Glutamatergic neuron (in vitro differentiated cells): ENCODE measurements at regions not wholly inside any gene's neighbourhood (a gene's known extent, or its start where the extent isn't known, plus 50 kb on each side); places are given as distances from the start of the nearest gene placed in this dataset.

Source experiments
- DNase-seq: peaks from one replicate; pipeline ENCODE4 v3.0.0; 2022
- H3K27ac Mint-ChIP-seq: one replicate; pipeline ENCODE4 v1.8.0; 2020; ENCODE audit warnings: mild to moderate bottlenecking, mixed read lengths, inconsistent platforms; ENCODE audit not compliant: unreplicated experiment
- H3K27me3 Mint-ChIP-seq: one replicate; pipeline ENCODE4 v1.8.0; 2020; ENCODE audit warnings: mild to moderate bottlenecking, moderate library complexity, mixed read lengths, inconsistent platforms; ENCODE audit not compliant: unreplicated experiment
- H3K36me3 Mint-ChIP-seq: one replicate; pipeline ENCODE4 v1.8.0; 2020; ENCODE audit warnings: mild to moderate bottlenecking, mixed read lengths, inconsistent platforms; ENCODE audit not compliant: unreplicated experiment
- H3K4me1 Mint-ChIP-seq: one replicate; pipeline ENCODE4 v1.8.0; 2020; ENCODE audit warnings: mild to moderate bottlenecking, low read depth, mixed read lengths, inconsistent platforms; ENCODE audit not compliant: unreplicated experiment
- H3K4me3 Mint-ChIP-seq: one replicate; pipeline ENCODE4 v1.8.0; 2020; ENCODE audit warnings: mild to moderate bottlenecking, mixed read lengths, inconsistent platforms; ENCODE audit not compliant: unreplicated experiment
- H3K9me3 Mint-ChIP-seq: one replicate; pipeline ENCODE4 v1.8.0; 2020; ENCODE audit warnings: mild to moderate bottlenecking, moderate library complexity, mixed read lengths, inconsistent platforms; ENCODE audit not compliant: unreplicated experiment
- CTCF ChIP-seq: fragments of 200-600 bp; sonication (generic); IDR thresholded peaks from one replicate; pipeline ENCODE4 v1.5.0; 2021; ENCODE audit not compliant: partially characterized antibody, unreplicated experiment

- TF ChIP-seq CTCF: no peak
- Mint-ChIP-seq H3K9me3 (no peaks in the 10 kb centered on the region), H3K36me3 (peaks cover 9% of the 10 kb centered on the region), H3K4me3 (no peak overlapping the region), H3K27ac (no peak overlapping the region), H3K4me1 (peaks cover 14% of the 10 kb centered on the region), H3K27me3 (peaks cover 11% of the 10 kb centered on the region)
- DNase-seq: no peak
Measured at GRCh38 chr11:41955635-41956400, 496.4 kb upstream of the LRRC4C start.

- no peaks in the 10 kb centered on the region for H3K4me1 Mint-ChIP-seq
- H3K36me3 Mint-ChIP-seq: no peaks in the 10 kb centered on the region
- no peaks in the 10 kb centered on the region for H3K9me3 Mint-ChIP-seq
- H3K27me3 Mint-ChIP-seq: peaks cover 8% of the 10 kb centered on the region
- TF ChIP-seq CTCF: no peak
- no peak for DNase-seq
- H3K4me3 Mint-ChIP-seq: no peak overlapping the region
- no peak overlapping the region for H3K27ac Mint-ChIP-seq
Measured at GRCh38 chr11:41963406-41963805, 504.0 kb upstream of the LRRC4C start.

GRCh38 chr11:41970681-41971080, 511.2 kb upstream of the LRRC4C start:
- no peak for DNase-seq
- Mint-ChIP-seq H3K36me3 (no peaks in the 10 kb centered on the region), H3K4me3 (no peak overlapping the region), H3K27me3 (peaks cover 2% of the 10 kb centered on the region), H3K27ac (no peak overlapping the region), H3K4me1 (no peaks in the 10 kb centered on the region), H3K9me3 (no peaks in the 10 kb centered on the region)
- no peak for TF ChIP-seq CTCF

- no peak for DNase-seq
- Mint-ChIP-seq H3K4me1 (no peaks in the 10 kb centered on the region), H3K27ac (no peak overlapping the region), H3K36me3 (no peaks in the 10 kb centered on the region), H3K4me3 (no peak overlapping the region), H3K27me3 (peaks cover 2% of the 10 kb centered on the region), H3K9me3 (no peaks in the 10 kb centered on the region)
- no peak for TF ChIP-seq CTCF
Measured at GRCh38 chr11:41971592-41971991, 512.1 kb upstream of the LRRC4C start.

GRCh38 chr11:41978945-41979344, 519.5 kb upstream of the LRRC4C start:
- H3K9me3 Mint-ChIP-seq: peaks cover 3% of the 10 kb centered on the region

More at GRCh38 chr11:41978945-41979344, 519.5 kb upstream of the LRRC4C start:
- no peak for DNase-seq
- Mint-ChIP-seq H3K4me1 (no peaks in the 10 kb centered on the region), H3K4me3 (no peak overlapping the region), H3K27ac (no peak overlapping the region), H3K27me3 (no peaks in the 10 kb centered on the region), H3K36me3 (no peaks in the 10 kb centered on the region)
- TF ChIP-seq CTCF: no peak
